ENCODE measurements at regions not wholly inside any gene's neighbourhood (a gene's known extent, or its start where the extent isn't known, plus 50 kb on each side); places are given as distances from the start of the nearest gene placed in this dataset.
"Not testable (repeated sequence)": the region's sequence is repeated elsewhere in the genome, so short reads cannot be mapped to it uniquely, and the experiment has no call there.

GRCh38 chr1:95793893-95794292 is 559.9 kb downstream of the RWDD3 start:
- no peak for DNase-seq

- DNase-seq, result not testable (repeated sequence)
Measured at GRCh38 chr1:95797761-95798160, 563.8 kb downstream of the RWDD3 start.

GRCh38 chr1:95806171-95806570 is 572.2 kb downstream of the RWDD3 start:
- DNase-seq, result no peak

GRCh38 chr1:95809391-95809790 is 575.4 kb downstream of the RWDD3 start:
- DNase-seq, result no peak

GRCh38 chr1:95815511-95815910 is 581.5 kb downstream of the RWDD3 start:
- no peak for DNase-seq

- DNase-seq, result no peak
Measured at GRCh38 chr1:95829556-95829955, 595.5 kb downstream of the RWDD3 start.

GRCh38 chr1:95832370-95832769 is 598.4 kb downstream of the RWDD3 start:
- no peak for DNase-seq

- DNase-seq, result no peak
Measured at GRCh38 chr1:95849439-95849838, 615.4 kb downstream of the RWDD3 start.

GRCh38 chr1:95850165-95850649 is 616.2 kb downstream of the RWDD3 start:
- no peak for DNase-seq

GRCh38 chr1:95850763-95851162 is 616.8 kb downstream of the RWDD3 start:
- no peak for DNase-seq

- no peak for DNase-seq
Measured at GRCh38 chr1:95852483-95853070, 618.6 kb downstream of the RWDD3 start.

- DNase-seq, result no peak
Measured at GRCh38 chr1:95854457-95854856, 620.4 kb downstream of the RWDD3 start.

- no peak for DNase-seq
Measured at GRCh38 chr1:95863086-95863485, 629.1 kb downstream of the RWDD3 start.

GRCh38 chr1:95865769-95866168 is 631.8 kb downstream of the RWDD3 start:
- DNase-seq, result no peak

- DNase-seq, result no peak
Measured at GRCh38 chr1:95876276-95876675, 642.3 kb downstream of the RWDD3 start.

GRCh38 chr1:95879498-95880050 is 645.6 kb downstream of the RWDD3 start:
- DNase-seq, result no peak

GRCh38 chr1:95888941-95889390 is 655.0 kb downstream of the RWDD3 start:
- DNase-seq, result no peak

- no peak for DNase-seq
Measured at GRCh38 chr1:95889400-95889799, 655.4 kb downstream of the RWDD3 start.

GRCh38 chr1:95893921-95894320 is 659.9 kb downstream of the RWDD3 start:
- no peak for DNase-seq

GRCh38 chr1:95903060-95903459 is 669.0 kb downstream of the RWDD3 start:
- no peak for DNase-seq

GRCh38 chr1:95905818-95906395 is 671.9 kb downstream of the RWDD3 start:
- DNase-seq, result no peak

- DNase-seq, result not testable (repeated sequence)
Measured at GRCh38 chr1:95911739-95912138, 677.7 kb downstream of the RWDD3 start.

- DNase-seq, result no peak
Measured at GRCh38 chr1:95916616-95917015, 682.6 kb downstream of the RWDD3 start.

- DNase-seq, result no peak
Measured at GRCh38 chr1:95924684-95925083, 690.7 kb downstream of the RWDD3 start.

- no peak for DNase-seq
Measured at GRCh38 chr1:95926331-95926730, 692.3 kb downstream of the RWDD3 start.

Measured in inflammatory macrophage treated with lipopolysaccharide for 4 hours (primary cell).